Keratinocyte (primary cell): ENCODE measurements at regions not wholly inside any gene's neighbourhood (a gene's known extent, or its start where the extent isn't known, plus 50 kb on each side); places are given as distances from the start of the nearest gene placed in this dataset.

Source experiments
- DNase-seq: peaks from one replicate; pipeline ENCODE4 v3.0.0-alpha.2; 2011; ENCODE audit warnings: low read depth, missing footprints, low spot score
- FAIRE-seq: peaks from 2 replicates; lab custom pipeline; 2011; peaks lifted over from hg19 to GRCh38; lab: Jason Lieb, UNC
- H2AFZ ChIP-seq: 2 replicates; pipeline ENCODE4 v1.6.0; 2012; ENCODE audit warnings: low read length, control low read depth, inconsistent platforms; ENCODE audit not compliant: control insufficient read depth
- H3K27ac ChIP-seq: 2 replicates; pipeline ENCODE4 v1.5.1; 2011; ENCODE audit warnings: low read length; ENCODE audit not compliant: control insufficient read depth, insufficient read depth
- H3K27me3 ChIP-seq: 3 replicates; pipeline ENCODE4 v1.6.0; 2011; ENCODE audit warnings: low read length; ENCODE audit not compliant: control insufficient read depth, insufficient read depth; ENCODE audit errors: extremely low read depth
- H3K36me3 ChIP-seq, 2 experiments: 2 replicates in 1 of 2; 3 replicates in 1 of 2; pipeline ENCODE4 v1.5.1; 2011; ENCODE audit warnings: low read length in 2 of 2, mild to moderate bottlenecking in 1 of 2; ENCODE audit not compliant: control insufficient read depth in 2 of 2, insufficient read depth in 2 of 2; ENCODE audit errors: extremely low read depth in 1 of 2
- H3K4me1 ChIP-seq: 3 replicates; pipeline ENCODE4 v1.5.1; 2011; ENCODE audit warnings: low read length; ENCODE audit not compliant: control insufficient read depth, insufficient read depth; ENCODE audit errors: extremely low read depth
- H3K4me2 ChIP-seq: 3 replicates; pipeline ENCODE4 v1.6.0; 2011; ENCODE audit warnings: low read depth, low read length; ENCODE audit not compliant: control insufficient read depth, insufficient read depth; ENCODE audit errors: extremely low read depth
- H3K4me3 ChIP-seq, 3 experiments: fragments of 200-600 bp in 1 of 3; sonication (generic) in 1 of 3; 2 replicates in 2 of 3; 3 replicates in 1 of 3; pipeline ENCODE4 v1.5.1; 2011 to 2016; ENCODE audit warnings: low read length in 3 of 3, mild to moderate bottlenecking in 3 of 3, control low read depth in 2 of 3, inconsistent platforms in 1 of 3, low read depth in 1 of 3, mixed read lengths in 1 of 3, mixed run types in 1 of 3, moderate library complexity in 1 of 3; ENCODE audit not compliant: control insufficient read depth in 2 of 3, insufficient read depth in 2 of 3; ENCODE audit errors: extremely low read depth in 1 of 3
- H3K79me2 ChIP-seq: 2 replicates; pipeline ENCODE4 v1.6.0; 2012; ENCODE audit warnings: low read length; ENCODE audit not compliant: control insufficient read depth, insufficient read depth
- H3K9ac ChIP-seq: 3 replicates; pipeline ENCODE4 v1.6.0; 2011; ENCODE audit warnings: low read length; ENCODE audit not compliant: control insufficient read depth, insufficient read depth; ENCODE audit errors: extremely low read depth
- H3K9me1 ChIP-seq: 3 replicates; pipeline ENCODE4 v1.6.0; 2011; ENCODE audit warnings: low read length; ENCODE audit not compliant: control insufficient read depth, insufficient read depth; ENCODE audit errors: extremely low read depth
- H3K9me3 ChIP-seq: 2 replicates; pipeline ENCODE4 v1.5.1; 2012; ENCODE audit warnings: low read depth, low read length; ENCODE audit not compliant: control insufficient read depth
- H4K20me1 ChIP-seq: 3 replicates; pipeline ENCODE4 v1.6.0; 2011; ENCODE audit warnings: low read length; ENCODE audit not compliant: control insufficient read depth, insufficient read depth; ENCODE audit errors: extremely low read depth
- EZH2 ChIP-seq: IDR thresholded peaks from one replicate; pipeline ENCODE4 v1.6.1; 2012; ENCODE audit warnings: inconsistent platforms, mild to moderate bottlenecking, low read length, moderate library complexity
- dilution Hi-C: fragments of 300-500 bp; cut with MboI; formaldehyde crosslinking; loops from one replicate; pipeline ENCODE4 v1.7.0; 2020; ENCODE audit warnings: low sequenced_read_pairs; ENCODE audit not compliant: extremely low pct_ligation_motif_present
- TF ChIP-seq, protein P1 (sequence below), 3 experiments: IDR thresholded peaks in 1 of 3; conservative IDR thresholded peaks in 1 of 3; optimal IDR thresholded peaks in 1 of 3; 2 replicates in 2 of 3; 3 replicates in 1 of 3; pipeline versions ENCODE3 to v1.5.1; 2011; ENCODE audit warnings: low read length in 3 of 3, mild to moderate bottlenecking in 3 of 3, moderate library complexity in 2 of 3, control low read depth in 1 of 3, inconsistent platforms in 1 of 3; ENCODE audit not compliant: insufficient read depth in 2 of 3; ENCODE audit errors: extremely low read depth in 1 of 3

DNA sequence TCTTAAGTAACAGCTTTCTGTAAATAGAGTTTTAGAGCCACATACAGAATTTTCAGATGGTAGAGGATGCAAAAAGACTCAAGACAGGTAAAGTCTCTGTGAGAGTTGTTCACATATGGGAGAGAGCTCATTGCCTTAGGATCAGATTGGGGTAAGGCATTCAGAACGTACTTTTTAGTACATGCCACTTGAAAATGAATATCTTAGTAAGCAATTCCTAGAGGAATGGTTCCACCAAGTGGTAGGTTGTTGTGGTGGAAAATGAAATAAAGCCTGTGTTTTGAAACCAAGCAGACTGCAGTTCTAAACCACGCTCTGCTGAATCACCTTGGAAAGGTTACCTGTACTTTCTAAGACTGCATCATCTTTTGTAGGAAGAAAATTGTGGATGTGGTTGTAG, 547.0 kb upstream of the LCORL start:
- H3K36me3 ChIP-seq, result no peaks in the 10 kb centered on the region
- H4K20me1 ChIP-seq, result no peaks in the 10 kb centered on the region
- no peaks in the 10 kb centered on the region for H3K9me3 ChIP-seq
- dilution Hi-C loops, result no loop called here
- H3K79me2 ChIP-seq, result no peaks in the 10 kb centered on the region
- TF ChIP-seq, protein P1, sequence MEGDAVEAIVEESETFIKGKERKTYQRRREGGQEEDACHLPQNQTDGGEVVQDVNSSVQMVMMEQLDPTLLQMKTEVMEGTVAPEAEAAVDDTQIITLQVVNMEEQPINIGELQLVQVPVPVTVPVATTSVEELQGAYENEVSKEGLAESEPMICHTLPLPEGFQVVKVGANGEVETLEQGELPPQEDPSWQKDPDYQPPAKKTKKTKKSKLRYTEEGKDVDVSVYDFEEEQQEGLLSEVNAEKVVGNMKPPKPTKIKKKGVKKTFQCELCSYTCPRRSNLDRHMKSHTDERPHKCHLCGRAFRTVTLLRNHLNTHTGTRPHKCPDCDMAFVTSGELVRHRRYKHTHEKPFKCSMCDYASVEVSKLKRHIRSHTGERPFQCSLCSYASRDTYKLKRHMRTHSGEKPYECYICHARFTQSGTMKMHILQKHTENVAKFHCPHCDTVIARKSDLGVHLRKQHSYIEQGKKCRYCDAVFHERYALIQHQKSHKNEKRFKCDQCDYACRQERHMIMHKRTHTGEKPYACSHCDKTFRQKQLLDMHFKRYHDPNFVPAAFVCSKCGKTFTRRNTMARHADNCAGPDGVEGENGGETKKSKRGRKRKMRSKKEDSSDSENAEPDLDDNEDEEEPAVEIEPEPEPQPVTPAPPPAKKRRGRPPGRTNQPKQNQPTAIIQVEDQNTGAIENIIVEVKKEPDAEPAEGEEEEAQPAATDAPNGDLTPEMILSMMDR (optimal IDR thresholded peaks at IDR 0.05 in 1 of 3, IDR thresholded peaks at IDR 0.05 in 1 of 3, conservative IDR thresholded peaks at IDR 0.05 in 1 of 3; ENCODE audit: extremely low read depth in 1 of 3, insufficient read depth in 2 of 3, low read length in 3 of 3), result peak in 1 of 3 experiments; percentile 4
- no peak for TF ChIP-seq EZH2
- H3K4me2 ChIP-seq, result no peak overlapping the region
- no peaks in the 10 kb centered on the region for H3K27me3 ChIP-seq
- no peak for DNase-seq
- H3K4me3 ChIP-seq, result no peak overlapping the region
- no peak overlapping the region for H2AFZ ChIP-seq
- no peaks in the 10 kb centered on the region for H3K4me1 ChIP-seq
- no peak overlapping the region for H3K27ac ChIP-seq
- H3K9ac ChIP-seq, result no peak overlapping the region
- FAIRE-seq, result no peak
- no peaks in the 10 kb centered on the region for H3K9me1 ChIP-seq

DNA sequence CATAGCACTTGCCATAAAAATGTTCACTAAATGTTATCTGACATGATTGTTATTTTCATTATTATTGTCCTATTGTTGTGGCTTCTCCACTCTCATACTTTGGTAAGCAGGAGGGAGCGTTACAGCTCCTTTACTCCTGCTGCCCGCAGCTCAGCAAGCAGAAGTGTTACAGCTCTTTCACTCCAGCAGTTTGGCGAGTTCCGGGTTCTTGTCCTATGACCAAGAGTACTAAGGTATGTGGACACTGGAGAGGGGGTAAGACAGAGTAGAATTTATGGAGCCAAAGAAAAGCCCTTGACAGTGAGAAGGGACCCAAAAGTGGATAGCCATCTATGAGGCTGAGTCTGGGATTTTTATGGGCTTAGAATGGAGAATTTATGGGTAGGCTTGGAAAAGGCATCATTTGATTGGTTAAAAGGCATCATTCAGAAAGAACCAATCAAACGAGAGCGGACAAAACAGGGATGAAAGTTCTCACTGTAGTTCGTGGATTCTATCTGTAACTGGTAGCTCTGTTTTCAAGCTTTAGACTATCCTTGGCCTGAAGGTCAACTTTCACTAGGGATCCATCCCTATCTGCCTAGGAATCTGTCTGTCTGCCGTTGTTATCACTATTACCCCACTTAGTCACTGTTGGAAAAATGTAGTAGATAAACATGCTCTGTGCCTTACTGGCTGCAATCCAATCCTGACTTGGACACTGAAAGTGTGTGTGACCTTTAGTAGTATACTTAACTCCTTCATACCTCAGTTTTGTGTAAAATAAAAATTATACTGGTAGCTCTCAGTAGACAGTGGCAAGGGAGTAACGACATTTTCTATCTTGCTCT, 545.6 kb upstream of the LCORL start:
- no peak for DNase-seq
- FAIRE-seq, result no peak
- Histone ChIP-seq H3K79me2 (no peaks in the 10 kb centered on the region), H3K36me3 (no peaks in the 10 kb centered on the region), H3K9me3 (no peaks in the 10 kb centered on the region), H3K9me1 (no peaks in the 10 kb centered on the region), H3K27ac (no peak overlapping the region), H2AFZ (no peak overlapping the region), H3K9ac (no peak overlapping the region), H3K4me2 (no peak overlapping the region), H3K4me3 (no peak overlapping the region), H4K20me1 (no peaks in the 10 kb centered on the region), H3K27me3 (no peaks in the 10 kb centered on the region), H3K4me1 (no peaks in the 10 kb centered on the region)
- TF ChIP-seq, protein P1 (optimal IDR thresholded peaks at IDR 0.05 in 1 of 3, IDR thresholded peaks at IDR 0.05 in 1 of 3, conservative IDR thresholded peaks at IDR 0.05 in 1 of 3; ENCODE audit: extremely low read depth in 1 of 3, insufficient read depth in 2 of 3, low read length in 3 of 3), result no peak
- dilution Hi-C loops, result no loop called here
